ENCODE measurements at regions not wholly inside any gene's neighbourhood (a gene's known extent, or its start where the extent isn't known, plus 50 kb on each side); places are given as distances from the start of the nearest gene placed in this dataset.

DNA sequence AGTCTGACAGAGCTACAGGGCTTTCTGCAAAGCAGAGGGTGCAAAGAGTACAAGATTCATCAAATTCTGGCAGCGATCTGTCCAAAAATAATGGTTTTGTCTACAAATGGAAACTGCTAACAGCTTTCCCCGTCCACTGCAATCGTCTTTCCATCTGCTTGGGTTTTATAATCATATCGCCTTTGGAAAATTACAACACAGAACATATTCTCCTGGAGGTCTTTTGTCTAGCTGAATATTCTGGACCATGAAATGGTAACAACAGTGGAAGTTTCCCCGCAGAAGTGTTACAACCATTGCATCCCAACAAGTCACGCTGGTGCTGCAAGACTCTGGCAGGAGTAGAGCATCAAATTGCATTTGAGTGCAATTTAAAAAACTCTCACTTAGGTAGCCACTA is 101.2 kb upstream of the BOD1L1 start:
- TF ChIP-seq, protein P1, sequence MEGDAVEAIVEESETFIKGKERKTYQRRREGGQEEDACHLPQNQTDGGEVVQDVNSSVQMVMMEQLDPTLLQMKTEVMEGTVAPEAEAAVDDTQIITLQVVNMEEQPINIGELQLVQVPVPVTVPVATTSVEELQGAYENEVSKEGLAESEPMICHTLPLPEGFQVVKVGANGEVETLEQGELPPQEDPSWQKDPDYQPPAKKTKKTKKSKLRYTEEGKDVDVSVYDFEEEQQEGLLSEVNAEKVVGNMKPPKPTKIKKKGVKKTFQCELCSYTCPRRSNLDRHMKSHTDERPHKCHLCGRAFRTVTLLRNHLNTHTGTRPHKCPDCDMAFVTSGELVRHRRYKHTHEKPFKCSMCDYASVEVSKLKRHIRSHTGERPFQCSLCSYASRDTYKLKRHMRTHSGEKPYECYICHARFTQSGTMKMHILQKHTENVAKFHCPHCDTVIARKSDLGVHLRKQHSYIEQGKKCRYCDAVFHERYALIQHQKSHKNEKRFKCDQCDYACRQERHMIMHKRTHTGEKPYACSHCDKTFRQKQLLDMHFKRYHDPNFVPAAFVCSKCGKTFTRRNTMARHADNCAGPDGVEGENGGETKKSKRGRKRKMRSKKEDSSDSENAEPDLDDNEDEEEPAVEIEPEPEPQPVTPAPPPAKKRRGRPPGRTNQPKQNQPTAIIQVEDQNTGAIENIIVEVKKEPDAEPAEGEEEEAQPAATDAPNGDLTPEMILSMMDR (IDR thresholded peaks at IDR 0.05) = no peak
- no peak for TF ChIP-seq POLR2A (IDR thresholded peaks at IDR 0.05)

Measured in vagina (tissue), 2 donors.